Effector memory CD8-positive, alpha-beta T cell (primary cell): ENCODE measurements at regions not wholly inside any gene's neighbourhood (a gene's known extent, or its start where the extent isn't known, plus 50 kb on each side); places are given as distances from the start of the nearest gene placed in this dataset.
"Not testable (repeated sequence)": the region's sequence is repeated elsewhere in the genome, so short reads cannot be mapped to it uniquely, and the experiment has no call there.

ENCODE experiments used
- ATAC-seq: fragments of 150-1000 bp; cut with Tn5 transposase; replicated peaks from 2 replicates; pipeline ENCODE4 v1.10.0; 2021; ENCODE audit warnings: mild to moderate bottlenecking, moderate library complexity
- DNase-seq, 3 experiments: peaks; one replicate each; pipeline ENCODE4 v3.0.0; 2021
- H3K27ac Mint-ChIP-seq, 2 donors: one replicate each; pipeline ENCODE4 v1.8.0; 2022; ENCODE audit warnings: mild to moderate bottlenecking in 2 of 2, mixed read lengths in 2 of 2, moderate library complexity in 2 of 2
- H3K27me3 Mint-ChIP-seq, 2 donors: one replicate each; pipeline ENCODE4 v1.8.0; 2022; ENCODE audit warnings: mixed read lengths in 2 of 2
- H3K36me3 Mint-ChIP-seq: one replicate; pipeline ENCODE4 v1.8.0; 2022; ENCODE audit warnings: mild to moderate bottlenecking, moderate library complexity, mixed read lengths; ENCODE audit not compliant: insufficient read depth
- H3K4me1 Mint-ChIP-seq, 2 donors: one replicate each; pipeline ENCODE4 v1.8.0; 2022; ENCODE audit warnings: low read depth in 2 of 2, mixed read lengths in 2 of 2
- H3K4me3 Mint-ChIP-seq, 2 donors: one replicate each; pipeline ENCODE4 v1.8.0; 2022; ENCODE audit warnings: mild to moderate bottlenecking in 2 of 2, mixed read lengths in 2 of 2, moderate library complexity in 2 of 2
- H3K9me3 Mint-ChIP-seq, 2 donors: one replicate each; pipeline ENCODE4 v1.8.0; 2022; ENCODE audit warnings: mixed read lengths in 2 of 2

GRCh38 chr1:113207019-113207418 is 134.0 kb downstream of the LRIG2 start:
- H3K4me3 Mint-ChIP-seq: no peak overlapping the region
- H3K36me3 Mint-ChIP-seq: peaks cover 3% of the 10 kb centered on the region
- H3K4me1 Mint-ChIP-seq: no peaks in the 10 kb centered on the region
- ATAC-seq (no peak), DNase-seq (no peak)
- H3K9me3 Mint-ChIP-seq: no peaks in the 10 kb centered on the region
- peaks cover 66 to 78% of the 10 kb centered on the region in 2 donors for H3K27me3 Mint-ChIP-seq
- H3K27ac Mint-ChIP-seq: no peak overlapping the region

- ATAC-seq (no peak), DNase-seq (no peak)
- no peak overlapping the region for H3K27ac Mint-ChIP-seq
- no peak overlapping the region for H3K4me3 Mint-ChIP-seq
- H3K36me3 Mint-ChIP-seq: peaks cover 3% of the 10 kb centered on the region
- H3K4me1 Mint-ChIP-seq: no peaks in the 10 kb centered on the region
- H3K9me3 Mint-ChIP-seq: no peaks in the 10 kb centered on the region
- H3K27me3 Mint-ChIP-seq: peaks cover 66 to 82% of the 10 kb centered on the region in 2 donors
These were observed 134.5 kb downstream of the LRIG2 start for GRCh38 chr1:113207457-113207856.

DNA sequence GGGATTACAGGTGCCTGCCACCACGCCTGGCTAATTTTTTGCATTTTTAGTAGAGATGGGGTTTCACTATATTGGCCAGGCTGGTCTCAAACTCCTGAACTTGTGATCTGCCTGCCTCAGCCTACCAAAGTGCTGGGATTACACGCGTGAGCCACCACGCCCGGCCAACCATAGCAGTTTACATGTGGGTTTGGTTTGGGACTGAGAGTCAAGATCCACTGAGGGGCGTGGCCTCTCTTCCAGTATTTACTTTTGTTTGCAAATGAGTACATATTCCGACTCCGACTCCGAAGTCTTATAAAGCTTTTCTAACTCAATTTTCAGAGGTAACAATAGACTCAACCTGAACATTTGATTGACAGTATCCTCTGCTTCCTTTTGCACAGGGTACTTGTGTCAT is 135.4 kb downstream of the LRIG2 start:
- not testable (repeated sequence) for H3K36me3 Mint-ChIP-seq, ATAC-seq, H3K9me3 Mint-ChIP-seq, H3K4me1 Mint-ChIP-seq, DNase-seq, H3K4me3 Mint-ChIP-seq, H3K27ac Mint-ChIP-seq
- peaks cover 66 to 83% of the 10 kb centered on the region in 2 donors for H3K27me3 Mint-ChIP-seq

GRCh38 chr1:113210248-113210647 is 137.2 kb downstream of the LRIG2 start:
- no peak overlapping the region for H3K27ac Mint-ChIP-seq
- H3K9me3 Mint-ChIP-seq: peaks cover 0 to 2% of the 10 kb centered on the region in 2 donors
- no peak for ATAC-seq
- H3K36me3 Mint-ChIP-seq: no peaks in the 10 kb centered on the region
- no peak overlapping the region for H3K4me3 Mint-ChIP-seq
- H3K27me3 Mint-ChIP-seq: peaks cover 53 to 68% of the 10 kb centered on the region in 2 donors
- DNase-seq: no peak
- no peaks in the 10 kb centered on the region for H3K4me1 Mint-ChIP-seq

GRCh38 chr1:113211467-113211866 is 138.5 kb downstream of the LRIG2 start:
- H3K9me3 Mint-ChIP-seq: peaks cover 0 to 7% of the 10 kb centered on the region in 2 donors
- H3K27me3 Mint-ChIP-seq: peaks cover 46 to 56% of the 10 kb centered on the region in 2 donors
- H3K27ac Mint-ChIP-seq: no peak overlapping the region
- no peak overlapping the region for H3K4me3 Mint-ChIP-seq
- H3K36me3 Mint-ChIP-seq: no peaks in the 10 kb centered on the region
- no peaks in the 10 kb centered on the region for H3K4me1 Mint-ChIP-seq
- ATAC-seq (no peak), DNase-seq (no peak)

- no peak overlapping the region for H3K27ac Mint-ChIP-seq
- no peaks in the 10 kb centered on the region for H3K36me3 Mint-ChIP-seq
- peaks cover 0 to 7% of the 10 kb centered on the region in 2 donors for H3K4me1 Mint-ChIP-seq
- DNase-seq (no peak), ATAC-seq (no peak)
- H3K27me3 Mint-ChIP-seq: peaks cover 18 to 39% of the 10 kb centered on the region in 2 donors
- H3K4me3 Mint-ChIP-seq: no peak overlapping the region
- peaks cover 0 to 7% of the 10 kb centered on the region in 2 donors for H3K9me3 Mint-ChIP-seq
These were observed 142.0 kb downstream of the LRIG2 start for GRCh38 chr1:113215015-113215414.

- H3K4me3 Mint-ChIP-seq: no peak overlapping the region
- H3K27ac Mint-ChIP-seq: no peak overlapping the region
- peaks cover 1 to 27% of the 10 kb centered on the region in 2 donors for H3K27me3 Mint-ChIP-seq
- no peaks in the 10 kb centered on the region for H3K36me3 Mint-ChIP-seq
- H3K9me3 Mint-ChIP-seq: peaks cover 0 to 7% of the 10 kb centered on the region in 2 donors
- H3K4me1 Mint-ChIP-seq: peaks cover 0 to 7% of the 10 kb centered on the region in 2 donors
- ATAC-seq (no peak), DNase-seq (no peak)
These were observed 143.7 kb downstream of the LRIG2 start for GRCh38 chr1:113216664-113217063.

DNA sequence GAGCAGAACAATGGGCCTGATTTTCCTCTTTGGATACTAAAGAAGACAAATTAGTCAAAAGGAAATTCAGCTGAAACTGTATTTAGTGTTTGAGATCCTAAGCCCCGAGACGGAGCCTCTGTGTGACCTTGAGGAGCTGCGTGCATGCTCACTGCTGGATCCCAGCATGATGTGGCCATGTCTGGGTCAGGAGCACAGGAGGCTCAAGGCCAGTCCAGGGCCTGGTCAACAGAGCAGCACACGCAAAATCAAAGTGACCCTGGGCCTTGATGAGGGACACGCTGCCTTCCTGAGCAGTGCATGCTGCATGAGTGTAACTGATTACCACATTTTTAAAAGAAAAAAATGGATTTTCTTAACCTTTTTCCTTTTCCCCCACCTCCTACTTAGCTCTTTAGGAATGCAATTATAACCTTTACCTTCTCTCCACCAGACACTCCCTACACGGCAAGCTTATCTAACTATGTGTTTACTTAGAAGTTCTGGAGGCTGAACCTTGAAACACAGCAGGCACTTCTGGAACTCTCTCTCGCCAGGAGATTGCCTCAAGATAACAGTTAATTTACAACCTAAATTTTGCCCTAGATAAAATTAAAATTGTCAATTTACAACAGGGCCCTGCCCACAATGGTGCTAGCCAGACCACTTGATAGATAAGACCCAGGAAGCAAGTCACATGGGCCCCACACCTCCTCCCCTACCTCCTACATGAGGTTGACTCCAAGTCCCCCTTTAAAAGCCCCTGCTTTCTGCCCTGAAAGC is 144.6 kb downstream of the LRIG2 start:
- ATAC-seq (no peak), DNase-seq (no peak)
- H3K4me1 Mint-ChIP-seq: peaks cover 0 to 7% of the 10 kb centered on the region in 2 donors
- peaks cover 3 to 21% of the 10 kb centered on the region in 2 donors for H3K27me3 Mint-ChIP-seq
- peaks cover 0 to 7% of the 10 kb centered on the region in 2 donors for H3K9me3 Mint-ChIP-seq
- no peak overlapping the region for H3K27ac Mint-ChIP-seq
- no peaks in the 10 kb centered on the region for H3K36me3 Mint-ChIP-seq
- no peak overlapping the region for H3K4me3 Mint-ChIP-seq

DNA sequence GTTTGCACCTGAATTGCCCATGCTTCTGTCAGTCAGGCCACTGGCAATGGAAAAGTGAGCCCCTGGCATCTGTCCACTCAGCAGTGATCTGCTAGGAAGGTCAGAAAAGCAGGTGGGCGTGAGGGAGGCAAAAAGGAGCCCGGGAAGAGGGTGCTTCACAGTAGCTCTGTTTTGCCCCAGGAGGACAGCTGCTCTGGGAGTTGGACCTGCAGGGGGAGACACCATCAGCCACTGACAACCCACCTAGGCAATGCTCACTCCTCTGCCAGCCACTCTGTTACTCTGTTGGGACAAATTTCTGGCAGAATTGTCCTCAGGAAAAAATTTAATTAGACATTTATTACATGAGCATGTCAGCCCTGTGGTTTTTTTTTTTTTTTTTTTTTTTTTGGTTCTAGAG is 146.4 kb downstream of the LRIG2 start:
- no peak for DNase-seq
- H3K4me3 Mint-ChIP-seq: no peak overlapping the region
- H3K27ac Mint-ChIP-seq: no peak overlapping the region
- ATAC-seq: no peak
- peaks cover 15 to 25% of the 10 kb centered on the region in 2 donors for H3K27me3 Mint-ChIP-seq
- H3K4me1 Mint-ChIP-seq: peaks cover 0 to 7% of the 10 kb centered on the region in 2 donors
- H3K36me3 Mint-ChIP-seq: no peaks in the 10 kb centered on the region
- peaks cover 0 to 7% of the 10 kb centered on the region in 2 donors for H3K9me3 Mint-ChIP-seq

DNA sequence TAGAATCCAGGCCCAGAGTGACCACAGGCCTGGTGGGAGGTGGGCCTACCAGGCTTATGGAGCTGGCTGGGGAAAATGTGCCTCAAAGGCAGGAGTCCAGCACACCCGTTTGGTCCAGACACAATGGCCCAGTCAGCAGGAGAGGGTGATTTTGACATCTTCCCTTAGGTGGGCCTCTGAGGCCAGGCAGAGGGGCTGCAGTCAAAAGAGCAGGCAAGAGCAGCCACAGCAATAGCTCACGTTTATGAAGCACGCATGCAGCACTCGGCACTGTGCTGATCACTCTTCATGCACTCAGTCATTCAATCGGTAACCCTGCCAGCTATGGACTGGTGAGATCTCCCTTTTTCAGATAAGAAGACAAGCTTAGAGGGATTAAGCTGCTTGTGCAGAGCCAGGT is 146.8 kb downstream of the LRIG2 start:
- H3K27me3 Mint-ChIP-seq: peaks cover 15 to 25% of the 10 kb centered on the region in 2 donors
- H3K27ac Mint-ChIP-seq: no peak overlapping the region
- H3K36me3 Mint-ChIP-seq: no peaks in the 10 kb centered on the region
- peaks cover 0 to 7% of the 10 kb centered on the region in 2 donors for H3K9me3 Mint-ChIP-seq
- ATAC-seq (no peak), DNase-seq (no peak)
- peaks cover 0 to 7% of the 10 kb centered on the region in 2 donors for H3K4me1 Mint-ChIP-seq
- no peak overlapping the region for H3K4me3 Mint-ChIP-seq

DNA sequence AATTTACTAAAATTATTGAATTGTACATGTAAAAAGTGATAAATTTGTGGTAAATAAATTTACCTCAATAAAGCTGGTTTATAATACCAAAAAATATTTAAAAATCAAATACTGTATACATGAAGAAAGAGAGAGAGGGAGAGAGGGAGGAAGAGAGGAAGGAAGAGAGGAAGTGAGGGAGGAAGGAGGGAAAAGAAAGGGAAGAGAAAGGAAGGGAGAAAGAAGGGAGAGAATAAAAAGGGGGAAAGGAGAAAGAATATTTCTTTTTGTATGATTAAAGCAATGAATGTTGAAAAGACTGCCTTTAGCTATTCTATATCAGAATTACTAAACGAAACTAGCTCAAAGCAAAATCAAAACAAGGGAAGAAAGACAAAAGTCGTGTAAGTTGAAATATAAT is 150.0 kb downstream of the LRIG2 start:
- Mint-ChIP-seq H3K4me3 (no peak overlapping the region), H3K4me1 (peaks cover 0 to 5% of the 10 kb centered on the region in 2 donors)
- no peak for ATAC-seq

DNA sequence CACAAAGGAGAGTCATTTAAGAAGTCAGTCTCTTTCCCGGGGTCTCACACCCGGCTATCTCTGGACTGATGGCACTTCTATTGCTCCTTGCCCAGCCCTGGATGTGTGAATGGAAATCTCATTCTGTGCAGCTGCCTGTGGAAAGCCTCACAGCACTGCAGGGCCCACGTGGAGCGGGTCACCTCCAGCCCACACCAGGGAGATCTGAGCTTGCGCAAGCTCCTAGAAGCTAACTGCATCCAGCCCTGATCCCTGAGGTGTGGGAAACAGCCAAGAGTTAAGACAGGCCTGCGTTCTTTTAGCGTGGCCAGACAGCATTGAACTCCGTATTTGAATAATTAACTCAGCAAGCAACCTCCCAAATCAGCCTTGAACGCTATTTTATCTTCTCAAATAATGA is 150.5 kb downstream of the LRIG2 start:
- DNase-seq (no peak), ATAC-seq (no peak)
- Mint-ChIP-seq H3K9me3 (no peaks in the 10 kb centered on the region), H3K36me3 (no peaks in the 10 kb centered on the region), H3K4me3 (no peak overlapping the region), H3K27me3 (peaks cover 34 to 40% of the 10 kb centered on the region in 2 donors), H3K27ac (no peak overlapping the region), H3K4me1 (no peaks in the 10 kb centered on the region)

More for the DNA sequence above, 150.0 kb downstream of the LRIG2 start:
- Mint-ChIP-seq H3K27ac (no peak overlapping the region), H3K9me3 (no peaks in the 10 kb centered on the region), H3K27me3 (peaks cover 34 to 40% of the 10 kb centered on the region in 2 donors), H3K36me3 (no peaks in the 10 kb centered on the region)
- no peak for DNase-seq

GRCh38 chr1:113226148-113226547 is 153.2 kb downstream of the LRIG2 start:
- Mint-ChIP-seq H3K27ac (no peak overlapping the region), H3K9me3 (no peaks in the 10 kb centered on the region), H3K36me3 (no peaks in the 10 kb centered on the region), H3K27me3 (peaks cover 34 to 35% of the 10 kb centered on the region in 2 donors), H3K4me3 (no peak overlapping the region), H3K4me1 (no peaks in the 10 kb centered on the region)
- no peak for ATAC-seq
- no peak for DNase-seq

DNA sequence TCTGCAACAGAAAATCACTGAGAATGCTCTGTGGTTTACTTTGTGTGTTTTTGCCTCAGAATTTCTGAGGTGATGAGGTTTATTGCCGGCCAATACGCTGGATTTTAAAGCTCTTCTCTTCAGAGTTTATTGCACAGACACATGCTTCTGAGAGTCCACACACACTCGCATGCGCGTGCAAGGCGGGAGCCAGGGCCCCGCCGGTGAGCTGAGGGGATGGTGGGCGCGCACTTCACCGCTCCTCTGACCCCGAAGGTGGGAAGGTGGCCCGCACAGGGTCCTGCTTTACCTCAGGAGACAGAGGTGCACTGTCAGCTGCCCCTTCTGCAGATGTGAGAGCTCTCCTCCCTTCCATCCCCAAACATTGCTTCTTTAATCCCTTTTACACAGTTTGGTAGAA is 158.4 kb upstream of the MAGI3 start:
- ATAC-seq (no peak), DNase-seq (no peak)
- H3K4me3 Mint-ChIP-seq: no peak overlapping the region
- H3K36me3 Mint-ChIP-seq: no peaks in the 10 kb centered on the region
- H3K27ac Mint-ChIP-seq: no peak overlapping the region
- H3K4me1 Mint-ChIP-seq: no peaks in the 10 kb centered on the region
- no peaks in the 10 kb centered on the region for H3K9me3 Mint-ChIP-seq
- H3K27me3 Mint-ChIP-seq: peaks cover 28 to 35% of the 10 kb centered on the region in 2 donors
